T-helper 1 cell treated with Interleukin-12 subunit alpha and Interleukin-12 subunit beta and Interleukin-4 antibody, amounts not matched to agents 30 ng/mL and 1 ng/mL, for 36 hours (primary cell): ENCODE measurements at regions not wholly inside any gene's neighbourhood (a gene's known extent, or its start where the extent isn't known, plus 50 kb on each side); places are given as distances from the start of the nearest gene placed in this dataset.
"Not testable (repeated sequence)": the region's sequence is repeated elsewhere in the genome, so short reads cannot be mapped to it uniquely, and the experiment has no call there.

ENCODE experiments used
- intact Hi-C: fragments of 100-400 bp; cut with micrococcal nuclease; formaldehyde crosslinking; loops from one replicate; pipeline ENCODE4 v1.15.1; 2024

DNA sequence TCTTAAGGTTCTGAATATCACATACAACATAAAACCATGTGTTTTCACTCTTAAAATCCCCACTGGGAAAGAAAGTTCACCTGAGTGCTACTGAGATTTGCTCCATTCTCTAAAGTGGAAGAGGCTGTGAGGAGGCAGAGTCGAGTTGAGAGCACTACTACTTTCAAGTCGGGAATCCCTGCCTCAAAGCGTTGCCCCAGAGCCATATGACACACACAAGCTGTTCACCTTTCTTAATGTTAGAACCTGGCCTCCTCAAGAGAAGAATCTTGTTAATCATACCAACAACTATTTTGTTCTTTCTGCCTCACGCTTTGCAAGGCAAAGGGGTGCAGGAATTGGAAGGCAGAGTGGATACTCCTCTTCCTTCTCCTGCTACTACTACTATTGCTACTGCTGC lies 149.7 kb upstream of the DAAM1 start:
- intact Hi-C loops, result no loop called here

- intact Hi-C loops, result no loop called here
Observed at GRCh38 chr14:59041308-59041707, 147.2 kb upstream of the DAAM1 start.

DNA sequence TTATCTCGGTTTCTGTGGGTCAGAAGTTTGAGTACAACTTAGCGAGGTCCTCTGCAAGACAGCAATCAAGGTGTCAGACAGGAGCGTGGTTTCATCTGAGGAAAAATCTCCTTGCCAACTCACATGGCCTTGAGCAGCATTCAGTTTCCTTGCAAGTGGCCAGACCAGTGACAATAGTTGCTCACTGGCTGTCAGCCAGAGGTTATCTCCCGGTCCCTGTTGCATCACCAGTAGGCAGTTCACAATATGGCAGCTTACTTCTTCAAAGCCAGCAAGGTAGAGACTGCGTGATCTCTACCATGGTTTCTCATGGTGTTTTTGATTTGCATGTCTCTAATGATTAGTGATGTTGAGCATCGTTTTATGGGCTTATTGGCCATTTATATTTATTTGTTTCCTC lies 143.8 kb upstream of the DAAM1 start:
- intact Hi-C loops, result no loop called here

DNA sequence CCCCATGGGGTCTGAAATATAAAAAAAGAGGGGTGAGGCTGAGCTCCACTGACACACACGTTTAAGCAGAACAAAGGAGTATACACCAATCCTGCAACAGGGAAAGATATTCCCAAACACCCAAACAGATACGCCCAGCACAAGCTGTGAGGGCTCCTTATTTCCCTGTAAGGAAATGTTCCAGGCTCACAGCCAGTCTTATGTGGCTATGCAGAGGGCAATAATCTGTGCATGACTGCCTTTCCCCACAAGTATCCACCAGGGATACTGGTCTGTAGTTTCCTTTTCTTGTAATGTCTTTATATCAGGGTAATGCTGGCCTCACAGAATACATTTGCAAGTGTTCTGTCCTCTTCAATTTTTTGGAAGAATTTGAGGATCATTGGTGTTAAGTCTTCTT lies 141.7 kb upstream of the DAAM1 start:
- intact Hi-C loops, result no loop called here

- intact Hi-C loops, result loop anchor here (1.0 to 2.0 kb wide), 4 partner anchors 27 to 946 kb away; no protein-coding TSS in a partner anchor
Observed at GRCh38 chr14:59055006-59055405, 133.5 kb upstream of the DAAM1 start.

- intact Hi-C loops, result loop anchor here (1.0 to 2.0 kb wide), 4 partner anchors 27 to 947 kb away; no protein-coding TSS in a partner anchor
Observed at GRCh38 chr14:59055439-59056045, 132.9 kb upstream of the DAAM1 start.

- intact Hi-C loops, result no loop called here
Observed at GRCh38 chr14:59057551-59057950, 130.9 kb upstream of the DAAM1 start.

- intact Hi-C loops, result not testable (repeated sequence)
Observed at GRCh38 chr14:59058776-59059175, 129.7 kb upstream of the DAAM1 start.

GRCh38 chr14:59060841-59061240 lies 127.6 kb upstream of the DAAM1 start:
- intact Hi-C loops, result loop anchor here (5.0 kb wide), 1 partner anchor 691 kb away; no protein-coding TSS in a partner anchor

DNA sequence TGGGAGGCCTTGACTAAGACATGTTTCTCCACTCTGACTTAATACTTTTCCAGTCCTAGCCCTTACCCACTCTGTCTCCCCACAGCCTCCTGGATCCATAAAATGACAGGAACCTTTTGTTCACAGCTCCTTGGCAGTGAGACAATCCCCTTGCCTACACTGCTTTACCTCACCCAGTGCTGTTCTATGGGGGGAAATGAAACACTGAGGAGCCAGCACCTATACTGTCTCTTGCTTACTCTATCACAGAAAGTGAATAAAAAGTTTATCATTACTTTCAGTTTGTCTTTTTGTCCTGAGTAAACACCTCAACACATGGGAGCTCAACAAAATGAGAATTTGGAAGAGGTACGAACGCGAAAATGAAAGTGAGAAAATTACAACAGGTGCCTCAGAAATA lies 127.2 kb upstream of the DAAM1 start:
- intact Hi-C loops, result loop anchor here (5.0 kb wide), 1 partner anchor 691 kb away; no protein-coding TSS in a partner anchor

DNA sequence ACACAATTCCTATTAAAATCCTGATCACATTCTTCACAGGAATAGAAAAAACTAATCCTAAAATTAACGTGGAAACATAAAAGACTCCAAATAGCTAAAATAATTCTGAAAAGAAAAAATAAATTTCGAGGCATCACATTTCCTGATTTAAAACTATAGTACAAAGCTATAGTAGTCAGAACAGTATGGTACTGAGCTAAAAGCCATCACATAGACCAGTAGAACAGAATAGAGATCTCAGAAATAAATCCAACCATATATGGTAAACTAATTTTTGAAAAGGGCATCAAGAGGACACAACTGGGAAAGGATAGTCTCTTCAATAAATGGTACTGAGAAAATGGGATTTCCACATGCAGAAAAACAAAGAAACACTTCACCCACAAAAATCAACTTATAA lies 125.2 kb upstream of the DAAM1 start:
- intact Hi-C loops, result loop anchor here (5.0 kb wide), 1 partner anchor 689 kb away; no protein-coding TSS in a partner anchor

DNA sequence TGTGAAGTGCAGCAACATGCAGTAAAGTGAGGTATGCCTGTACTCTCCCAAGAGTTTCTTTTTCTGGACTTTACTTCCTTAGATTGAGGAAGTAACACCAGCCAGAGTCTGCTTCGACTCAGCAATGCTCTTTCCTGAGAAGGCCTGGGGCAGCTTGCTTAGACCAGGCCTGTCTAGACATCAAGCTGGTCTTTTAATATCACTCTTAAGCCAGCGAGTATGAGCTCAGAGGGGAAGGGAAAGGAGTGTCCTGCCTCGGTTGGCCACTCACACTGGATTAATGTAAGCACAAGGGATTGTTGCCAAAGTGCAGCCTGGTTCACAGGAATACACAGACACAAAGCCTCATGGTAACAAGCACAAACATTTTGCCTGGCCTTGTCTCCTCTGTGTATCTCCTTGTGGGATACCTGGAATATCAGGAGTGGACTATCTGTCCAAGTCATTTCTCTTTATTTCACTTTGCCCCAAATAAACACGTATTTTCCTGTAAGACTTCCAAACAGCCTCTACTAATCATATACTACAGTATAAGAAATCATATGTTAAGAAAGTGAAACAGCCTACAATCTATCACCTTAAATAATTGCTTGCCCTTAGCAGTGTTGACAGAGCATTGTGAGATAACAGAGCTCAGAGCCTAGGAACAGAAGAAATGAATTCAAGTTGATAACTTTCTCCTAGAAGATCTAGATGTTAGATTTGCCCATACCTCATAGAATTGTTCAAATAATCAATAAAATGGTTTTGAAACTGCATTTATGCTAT lies 121.2 kb upstream of the DAAM1 start:
- intact Hi-C loops, result no loop called here

DNA sequence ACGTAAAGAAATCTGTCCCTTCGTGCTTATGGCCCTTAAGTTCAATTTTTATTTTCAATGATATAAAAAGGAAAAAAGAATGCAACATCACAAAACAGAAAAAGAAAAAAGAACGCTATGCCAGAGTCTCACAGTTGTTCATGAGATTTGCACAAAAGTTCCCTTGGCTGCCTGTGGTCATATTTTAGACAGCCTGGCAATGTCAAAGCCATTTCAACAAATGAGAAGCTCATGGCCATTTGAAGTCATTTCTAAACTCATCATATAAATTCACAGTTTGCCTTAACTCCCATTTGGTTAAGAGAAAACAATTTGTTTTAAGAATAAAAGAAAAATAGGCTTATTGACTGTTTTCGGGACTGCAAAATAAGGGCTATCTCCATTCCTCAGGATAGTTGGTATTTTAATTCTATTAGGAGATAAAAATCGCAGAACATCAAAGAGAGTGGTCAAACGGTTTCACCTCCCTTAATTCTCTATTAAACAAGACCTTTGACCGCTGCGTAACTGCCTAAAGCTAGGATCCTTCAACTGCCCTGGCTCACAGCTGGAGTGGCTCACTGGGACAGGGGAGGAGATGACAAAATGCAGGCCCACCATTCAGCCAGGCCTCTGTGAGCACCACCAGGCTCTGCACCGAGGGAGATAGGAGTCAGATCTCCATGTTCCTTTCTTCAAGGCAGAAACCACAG lies 119.2 kb upstream of the DAAM1 start:
- intact Hi-C loops, result no loop called here

- intact Hi-C loops, result no loop called here
Observed at GRCh38 chr14:59075506-59075905, 113.0 kb upstream of the DAAM1 start.

GRCh38 chr14:59081720-59082119 lies 106.7 kb upstream of the DAAM1 start:
- intact Hi-C loops, result no loop called here

GRCh38 chr14:59085207-59085739 lies 103.2 kb upstream of the DAAM1 start:
- intact Hi-C loops, result no loop called here

DNA sequence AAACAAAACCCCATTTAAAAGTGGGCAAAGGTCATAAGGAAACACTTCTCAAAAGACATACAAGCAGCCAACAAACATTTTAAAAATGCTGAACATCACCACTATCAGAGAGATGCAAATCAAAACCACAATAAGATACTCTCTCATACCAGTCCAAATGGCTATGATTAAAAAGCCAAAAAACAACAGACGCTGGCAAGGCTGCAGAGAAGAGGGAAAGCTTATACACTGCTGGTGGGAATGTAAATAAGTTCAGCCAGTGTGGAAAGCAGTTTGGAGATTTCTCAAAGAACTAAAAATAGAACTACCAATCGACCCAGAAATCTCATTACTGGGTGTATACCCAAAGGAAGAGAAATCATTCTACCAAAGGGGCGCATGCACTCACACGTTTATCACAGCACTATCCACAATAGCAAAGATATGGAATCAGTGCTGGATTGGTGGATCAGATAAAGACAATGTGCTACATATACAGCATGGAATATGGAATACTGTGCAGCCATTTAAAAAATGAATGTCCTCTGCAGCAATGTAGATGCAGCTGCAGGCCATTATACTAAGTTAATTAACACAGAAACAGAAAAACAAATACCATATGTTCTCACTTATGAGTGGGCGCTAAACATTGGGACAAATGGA lies 102.1 kb upstream of the DAAM1 start:
- intact Hi-C loops, result no loop called here

DNA sequence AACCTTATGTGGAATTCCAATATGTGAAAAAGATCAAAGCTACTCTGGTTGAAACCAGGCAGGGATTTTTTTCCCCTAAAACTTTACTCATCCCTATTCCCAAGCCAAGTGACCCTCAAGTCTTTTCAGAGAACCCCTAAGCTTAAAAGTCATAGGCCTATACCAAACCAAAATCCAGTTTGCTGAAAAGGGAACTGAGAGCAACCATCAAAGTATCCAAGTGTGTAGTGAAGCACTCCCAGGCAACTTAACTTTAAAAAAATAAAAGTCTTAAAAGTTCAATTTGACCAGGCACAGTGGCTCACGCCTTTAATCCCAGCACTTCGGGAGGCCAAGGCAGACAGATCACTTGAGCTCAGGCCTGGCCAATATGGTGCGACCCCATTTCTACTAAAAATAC lies 101.2 kb upstream of the DAAM1 start:
- intact Hi-C loops, result no loop called here

- intact Hi-C loops, result no loop called here
Observed at GRCh38 chr14:59087711-59088110, 100.8 kb upstream of the DAAM1 start.

GRCh38 chr14:59090572-59090971 lies 97.9 kb upstream of the DAAM1 start:
- intact Hi-C loops, result no loop called here

DNA sequence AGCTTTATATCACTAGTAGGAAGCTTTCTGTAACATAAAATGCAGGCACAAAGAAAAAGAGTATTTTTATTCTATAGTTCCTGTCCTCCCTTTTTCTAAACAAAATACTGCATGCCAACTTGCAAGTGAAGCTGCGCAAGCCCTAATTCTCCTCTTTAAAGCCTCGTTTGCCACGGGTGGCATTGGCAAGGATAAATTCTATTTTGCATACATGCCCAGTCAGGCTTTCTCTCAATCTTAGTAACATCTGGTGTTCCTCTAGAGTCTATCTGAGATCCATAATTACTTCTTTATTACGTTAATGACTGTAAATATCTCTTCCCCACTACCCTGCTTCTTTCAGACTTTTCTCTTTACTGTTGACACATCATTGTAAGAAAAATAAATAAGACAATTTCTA lies 97.1 kb upstream of the DAAM1 start:
- intact Hi-C loops, result no loop called here
